Skeletal muscle satellite cell (primary cell): ENCODE measurements at regions not wholly inside any gene's neighbourhood (a gene's known extent, or its start where the extent isn't known, plus 50 kb on each side); places are given as distances from the start of the nearest gene placed in this dataset.
"Not testable (repeated sequence)": the region's sequence is repeated elsewhere in the genome, so short reads cannot be mapped to it uniquely, and the experiment has no call there.

Source experiments
- H3K27me3 ChIP-seq: 2 replicates; pipeline ENCODE4 v1.7.0; 2013; ENCODE audit warnings: low read length; ENCODE audit not compliant: control insufficient read depth, insufficient read depth
- H3K36me3 ChIP-seq: 2 replicates; pipeline ENCODE4 v1.7.0; 2013; ENCODE audit warnings: mild to moderate bottlenecking, control low read depth, low read length; ENCODE audit not compliant: insufficient read depth
- H3K4me1 ChIP-seq: 2 replicates; pipeline ENCODE4 v1.7.0; 2013; ENCODE audit warnings: low read length; ENCODE audit not compliant: control insufficient read depth, insufficient read depth
- H3K4me2 ChIP-seq: 2 replicates; pipeline ENCODE4 v1.7.0; 2013; ENCODE audit warnings: mild to moderate bottlenecking, low read length
- H3K4me3 ChIP-seq: 2 replicates; pipeline ENCODE4 v1.7.0; 2013; ENCODE audit warnings: low read length
- H3K9ac ChIP-seq: 2 replicates; pipeline ENCODE4 v1.7.0; 2013; ENCODE audit warnings: mild to moderate bottlenecking, low read depth, low read length, moderate library complexity
- H3K9me3 ChIP-seq: replicated peaks from 2 replicates; pipeline ENCODE4 v1.7.0; 2013; ENCODE audit warnings: mild to moderate bottlenecking, control low read depth, low read length

- H3K4me1 ChIP-seq: no peaks in the 10 kb centered on the region
- no peak overlapping the region for H3K9ac ChIP-seq
- H3K4me2 ChIP-seq: no peak overlapping the region
- H3K36me3 ChIP-seq: no peaks in the 10 kb centered on the region
- H3K4me3 ChIP-seq: no peak overlapping the region
- no peaks in the 10 kb centered on the region for H3K27me3 ChIP-seq
- no peaks in the 10 kb centered on the region for H3K9me3 ChIP-seq
Measured at GRCh38 chr7:42550706-42551470, 313.9 kb upstream of the GLI3 start.

DNA sequence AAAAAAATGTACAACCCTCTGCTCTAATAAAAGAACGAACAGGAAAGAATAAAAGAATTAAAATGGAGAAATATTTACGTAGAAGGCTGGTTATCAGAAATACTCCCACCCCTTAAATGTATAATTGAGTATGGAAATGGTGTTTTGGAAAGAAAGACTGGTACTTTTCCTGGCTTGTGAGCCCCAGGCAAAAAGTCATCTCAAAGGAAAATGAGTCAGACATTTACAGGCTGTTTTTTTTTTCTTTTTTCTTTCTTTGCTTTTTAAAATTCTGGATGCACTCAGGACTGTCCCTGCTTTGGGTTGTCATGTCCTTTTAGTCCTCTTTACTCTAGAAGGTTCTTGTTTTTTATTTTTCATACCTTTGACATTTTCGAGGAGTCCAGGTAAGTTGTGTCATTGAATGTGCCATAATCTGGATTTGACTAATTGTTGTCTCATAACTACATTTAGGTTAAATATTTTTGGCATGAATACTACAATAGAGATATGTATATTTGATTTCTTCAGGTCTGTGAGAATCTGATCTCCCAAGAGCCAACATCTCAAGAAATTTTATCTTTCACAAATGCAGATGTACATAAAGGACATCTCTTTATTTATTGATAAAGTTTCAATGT lies 313.0 kb upstream of the GLI3 start:
- H3K4me2 ChIP-seq: no peak overlapping the region
- H3K4me1 ChIP-seq: no peaks in the 10 kb centered on the region
- H3K9me3 ChIP-seq: no peaks in the 10 kb centered on the region
- H3K4me3 ChIP-seq: no peak overlapping the region
- H3K9ac ChIP-seq: no peak overlapping the region
- no peaks in the 10 kb centered on the region for H3K27me3 ChIP-seq
- no peaks in the 10 kb centered on the region for H3K36me3 ChIP-seq

- H3K4me3 ChIP-seq: no peak overlapping the region
- no peaks in the 10 kb centered on the region for H3K27me3 ChIP-seq
- no peaks in the 10 kb centered on the region for H3K9me3 ChIP-seq
- no peak overlapping the region for H3K9ac ChIP-seq
- no peaks in the 10 kb centered on the region for H3K4me1 ChIP-seq
- H3K36me3 ChIP-seq: no peaks in the 10 kb centered on the region
- H3K4me2 ChIP-seq: no peak overlapping the region
Measured at GRCh38 chr7:42548816-42549611, 312.0 kb upstream of the GLI3 start.

DNA sequence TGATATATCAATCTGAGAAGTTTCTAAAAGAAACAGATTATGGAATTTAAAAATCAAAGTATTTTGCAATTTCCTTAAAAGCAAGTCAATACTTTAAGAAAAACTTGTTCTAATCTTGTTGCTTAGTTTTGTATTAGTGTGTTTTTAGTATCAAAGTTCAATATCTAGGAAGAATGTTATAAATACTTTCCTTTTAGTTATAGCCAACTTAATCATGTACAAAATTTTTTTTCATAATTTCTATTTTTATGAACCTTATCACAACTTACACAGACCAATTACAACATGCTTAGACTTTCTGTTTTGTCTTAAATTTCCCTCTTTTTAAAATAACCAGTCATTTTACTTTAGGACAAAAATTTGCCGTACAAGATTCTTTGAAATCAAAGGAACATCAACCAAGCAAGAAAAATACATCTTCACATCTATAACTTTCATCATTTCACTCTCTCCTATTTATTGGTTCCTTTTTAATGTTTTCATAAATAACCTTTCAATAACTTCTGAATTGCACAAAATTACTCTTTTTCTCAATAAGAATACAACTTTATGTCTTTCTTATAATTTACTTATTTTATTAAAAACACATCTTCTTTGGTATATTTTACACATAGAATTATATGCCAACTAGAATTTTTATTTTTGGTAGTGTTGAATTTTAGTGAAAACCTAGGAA lies 308.2 kb upstream of the GLI3 start:
- H3K9ac ChIP-seq: no peak overlapping the region
- no peaks in the 10 kb centered on the region for H3K9me3 ChIP-seq

DNA sequence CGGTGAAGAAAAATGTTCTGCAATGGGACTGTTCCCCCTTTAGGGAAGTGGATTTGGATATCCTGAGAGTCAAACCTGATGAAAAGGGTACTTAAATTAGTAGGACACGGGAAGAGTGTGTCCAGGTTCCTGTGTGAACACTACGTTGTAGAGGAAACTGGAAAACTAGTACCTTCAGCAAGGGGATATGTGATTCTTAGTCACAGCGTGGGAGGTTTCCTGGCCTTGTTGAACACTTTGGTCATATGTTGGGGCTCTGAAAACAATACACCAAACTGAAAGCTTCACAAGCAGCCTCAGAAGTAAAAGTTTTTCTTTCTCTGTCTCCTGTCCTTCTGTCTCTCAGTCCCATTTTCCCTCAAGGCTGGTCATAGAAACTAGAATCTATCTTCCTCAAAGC lies 306.9 kb upstream of the GLI3 start:
- no peaks in the 10 kb centered on the region for H3K9me3 ChIP-seq
- H3K4me2 ChIP-seq: no peak overlapping the region
- H3K4me1 ChIP-seq: no peaks in the 10 kb centered on the region
- H3K9ac ChIP-seq: no peak overlapping the region
- H3K27me3 ChIP-seq: no peaks in the 10 kb centered on the region
- H3K36me3 ChIP-seq: no peaks in the 10 kb centered on the region
- no peak overlapping the region for H3K4me3 ChIP-seq

More for the DNA sequence above, 308.2 kb upstream of the GLI3 start:
- Histone ChIP-seq H3K4me3 (no peak overlapping the region), H3K36me3 (no peaks in the 10 kb centered on the region), H3K4me2 (no peak overlapping the region), H3K4me1 (no peaks in the 10 kb centered on the region), H3K27me3 (no peaks in the 10 kb centered on the region)

GRCh38 chr7:42542446-42542845 lies 305.4 kb upstream of the GLI3 start:
- not testable (repeated sequence) for H3K36me3 ChIP-seq, H3K9ac ChIP-seq, H3K4me3 ChIP-seq, H3K4me1 ChIP-seq, H3K9me3 ChIP-seq, H3K27me3 ChIP-seq, H3K4me2 ChIP-seq

DNA sequence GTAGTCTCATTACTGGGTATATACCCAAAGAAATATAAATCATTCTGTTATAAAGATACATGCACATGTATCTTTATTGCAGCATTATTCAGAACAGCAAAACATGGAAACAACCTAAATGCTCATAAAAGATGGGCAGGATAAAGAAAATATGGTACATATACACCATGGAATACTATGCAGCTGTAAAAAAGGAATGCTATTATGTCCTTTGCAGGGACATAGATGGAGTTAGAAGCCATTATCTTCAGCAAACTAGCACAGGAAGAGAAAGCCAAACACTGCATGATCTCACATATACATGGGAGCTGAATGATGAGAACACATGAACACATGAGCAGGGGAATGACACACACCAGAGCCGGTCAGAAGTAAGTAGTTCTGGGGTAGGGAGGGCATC lies 297.4 kb upstream of the GLI3 start:
- no peak overlapping the region for H3K4me2 ChIP-seq

DNA sequence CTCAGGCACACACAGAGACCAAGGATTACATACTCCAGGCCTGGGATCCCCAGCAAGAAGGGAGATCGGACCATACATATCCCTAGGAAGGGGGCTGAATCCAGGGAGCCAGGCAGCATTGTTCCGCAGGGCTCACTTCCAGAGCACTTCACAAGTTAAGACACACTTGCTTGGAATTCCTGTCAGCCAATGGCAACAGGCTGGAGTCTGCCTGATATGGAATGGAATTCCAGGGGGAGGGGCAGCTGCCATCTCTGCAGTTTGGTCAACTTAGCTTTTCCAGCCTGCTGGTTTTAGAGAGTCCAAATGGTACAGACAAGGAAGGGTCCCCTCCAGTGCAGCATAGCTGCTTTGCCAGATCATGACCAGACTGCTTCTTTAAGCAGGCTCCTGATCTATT lies 290.0 kb upstream of the GLI3 start:
- no peaks in the 10 kb centered on the region for H3K9me3 ChIP-seq
- H3K4me2 ChIP-seq: no peak overlapping the region
- H3K27me3 ChIP-seq: peaks cover 6% of the 10 kb centered on the region
- H3K4me3 ChIP-seq: no peak overlapping the region
- H3K36me3 ChIP-seq: no peaks in the 10 kb centered on the region
- H3K9ac ChIP-seq: no peak overlapping the region
- H3K4me1 ChIP-seq: no peaks in the 10 kb centered on the region

More for the DNA sequence above, 297.4 kb upstream of the GLI3 start:
- H3K4me1 ChIP-seq: no peaks in the 10 kb centered on the region
- no peak overlapping the region for H3K9ac ChIP-seq
- H3K9me3 ChIP-seq: no peaks in the 10 kb centered on the region
- H3K4me3 ChIP-seq: no peak overlapping the region
- H3K36me3 ChIP-seq: no peaks in the 10 kb centered on the region
- no peaks in the 10 kb centered on the region for H3K27me3 ChIP-seq

GRCh38 chr7:42522227-42522991 lies 285.4 kb upstream of the GLI3 start:
- no peak overlapping the region for H3K9ac ChIP-seq
- H3K36me3 ChIP-seq: no peaks in the 10 kb centered on the region
- H3K4me1 ChIP-seq: no peaks in the 10 kb centered on the region
- no peak overlapping the region for H3K4me2 ChIP-seq
- no peaks in the 10 kb centered on the region for H3K9me3 ChIP-seq
- peaks cover 12% of the 10 kb centered on the region for H3K27me3 ChIP-seq
- H3K4me3 ChIP-seq: no peak overlapping the region

DNA sequence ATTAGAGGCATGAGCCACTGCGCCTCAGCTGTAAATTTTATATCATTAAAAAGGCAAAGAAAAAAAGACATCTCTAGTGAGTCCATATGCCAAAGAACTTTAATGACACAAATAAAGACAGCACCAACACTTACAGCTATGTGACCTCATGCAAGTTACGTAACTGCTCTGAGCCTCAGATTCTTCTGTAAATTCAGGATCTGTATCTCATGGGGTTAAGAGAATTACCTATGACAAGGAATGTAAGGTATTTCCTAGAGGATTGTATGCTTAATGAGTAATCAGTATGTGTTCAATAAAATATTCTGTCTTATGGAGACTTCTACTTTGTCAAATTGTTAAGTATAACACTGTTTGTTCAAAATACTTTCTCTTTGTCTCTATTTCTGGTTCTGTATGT lies 274.0 kb upstream of the GLI3 start:
- Histone ChIP-seq H3K4me1 (no peaks in the 10 kb centered on the region), H3K36me3 (no peaks in the 10 kb centered on the region), H3K27me3 (peaks cover 4% of the 10 kb centered on the region), H3K4me3 (no peak overlapping the region), H3K9ac (no peak overlapping the region), H3K4me2 (no peak overlapping the region), H3K9me3 (no peaks in the 10 kb centered on the region)

- Histone ChIP-seq H3K9me3 (no peaks in the 10 kb centered on the region), H3K4me2 (no peak overlapping the region), H3K36me3 (no peaks in the 10 kb centered on the region), H3K4me3 (no peak overlapping the region), H3K27me3 (peaks cover 4% of the 10 kb centered on the region), H3K9ac (no peak overlapping the region), H3K4me1 (no peaks in the 10 kb centered on the region)
Measured at GRCh38 chr7:42506097-42506496, 269.1 kb upstream of the GLI3 start.
